HG03045 (cell line): ENCODE measurements at regions not wholly inside any gene's neighbourhood (a gene's known extent, or its start where the extent isn't known, plus 50 kb on each side); places are given as distances from the start of the nearest gene placed in this dataset.

Experiments
- ATAC-seq: cut with Tn5 transposase; IDR thresholded peaks from one replicate; pipeline ENCODE4 v1.9.1; 2021; ENCODE audit warnings: mild to moderate bottlenecking, moderate library complexity; ENCODE audit not compliant: unreplicated experiment

DNA sequence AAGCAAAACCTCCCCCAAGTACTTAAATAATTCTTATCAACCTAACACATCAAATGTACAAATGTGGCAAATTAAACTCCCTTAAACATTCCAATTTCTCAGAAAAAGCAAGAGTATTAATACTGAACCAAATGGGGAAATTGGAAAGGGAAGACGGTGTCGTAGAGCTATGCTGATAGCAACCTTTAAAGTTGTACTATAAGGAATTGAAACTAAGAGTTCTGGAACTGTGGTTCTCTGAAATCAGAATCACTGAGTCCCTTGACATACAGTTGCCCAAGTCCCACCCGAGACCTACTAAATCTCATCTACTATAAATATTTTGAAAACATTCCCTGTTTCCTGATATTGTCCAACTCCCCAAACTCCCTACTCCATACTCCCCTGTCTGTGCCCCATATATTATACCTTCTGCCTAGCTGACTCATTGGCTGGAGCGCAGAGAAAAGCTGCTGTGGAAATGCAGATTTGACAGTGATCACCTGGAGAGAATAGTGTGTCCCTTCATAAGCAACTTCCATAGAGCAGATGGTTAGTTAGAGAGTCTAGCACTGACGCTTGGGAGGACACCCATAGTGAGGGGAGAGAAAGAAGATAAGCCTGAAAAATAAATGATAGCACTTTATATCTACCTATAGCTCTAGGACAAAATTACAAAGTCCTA lies 51.4 kb upstream of the ITM2B start:
- ATAC-seq: no peak

DNA sequence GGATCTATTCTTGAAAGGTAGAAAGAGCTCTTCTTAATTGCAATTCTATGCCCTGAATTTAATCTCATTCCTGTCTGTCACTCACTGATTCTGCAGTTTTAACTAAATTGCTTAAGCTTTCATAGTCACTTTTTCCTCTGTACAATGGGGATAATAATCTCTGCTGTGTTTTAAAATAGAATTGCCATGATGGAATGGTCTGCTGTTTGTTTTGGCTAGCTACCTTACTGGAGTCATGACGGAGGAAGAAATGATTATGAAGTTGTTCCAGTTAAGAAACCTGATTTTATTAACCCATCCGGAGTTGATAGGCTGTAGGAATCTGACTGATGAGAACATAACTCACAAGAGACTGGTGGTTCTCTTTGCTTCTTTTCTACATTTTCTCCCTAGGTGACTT lies 54.9 kb upstream of the ITM2B start:
- no peak for ATAC-seq

DNA sequence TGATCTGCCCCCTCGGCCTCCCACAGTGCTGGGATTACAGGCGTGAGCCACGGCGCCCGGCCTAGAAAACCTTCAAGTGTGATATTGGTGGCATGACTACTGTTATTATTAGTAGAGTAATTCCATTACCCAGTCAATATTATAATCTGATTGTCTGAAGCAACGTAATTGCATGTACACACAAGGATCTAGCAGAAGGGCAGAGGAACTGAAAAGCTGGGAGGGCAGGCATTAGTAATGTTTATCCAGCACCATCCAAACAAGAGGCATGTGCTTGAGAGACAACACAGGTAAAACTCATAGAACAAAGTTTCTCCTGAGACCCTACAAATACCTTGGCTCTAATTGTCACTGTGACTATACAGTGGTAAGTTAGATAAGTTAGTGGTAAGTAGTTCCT lies 56.2 kb upstream of the ITM2B start:
- no peak for ATAC-seq

DNA sequence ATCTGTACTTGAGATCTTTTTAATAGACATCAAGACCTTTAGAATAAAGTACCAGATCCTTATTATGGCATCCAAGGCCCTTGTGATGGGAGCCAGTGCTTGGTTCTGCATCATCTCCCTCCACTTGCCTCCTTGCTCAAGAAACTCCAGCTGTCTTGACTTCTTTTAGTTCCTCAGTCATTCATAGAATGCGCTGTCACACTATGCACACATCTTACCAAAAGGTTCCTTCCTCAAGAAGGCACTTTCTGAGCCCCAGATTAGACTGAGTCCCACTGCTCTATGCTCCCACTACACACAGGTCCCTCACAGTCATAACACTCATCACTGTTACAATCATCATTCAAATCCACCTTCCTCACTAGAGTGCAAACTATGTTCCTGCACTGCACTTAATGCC lies 57.8 kb upstream of the ITM2B start:
- ATAC-seq: peak; percentile 61

DNA sequence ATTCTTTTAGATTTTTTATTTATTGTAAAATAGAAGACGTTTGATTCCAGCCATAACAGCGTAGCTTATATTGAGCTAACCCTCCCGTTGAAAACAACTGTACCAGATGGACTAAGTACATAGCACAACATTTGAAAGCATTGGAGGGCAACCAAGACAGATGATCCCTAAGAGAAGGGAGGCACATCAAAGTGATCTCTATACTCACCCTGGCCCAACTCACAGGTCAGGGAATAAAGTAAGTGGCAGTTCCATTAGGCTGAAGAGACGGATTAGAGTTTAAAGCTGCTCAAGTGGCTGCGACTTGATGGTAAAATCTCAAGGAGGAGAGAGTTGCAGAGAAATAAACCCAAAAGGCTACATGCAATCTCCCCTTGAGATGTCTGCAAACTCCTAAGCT lies 65.1 kb upstream of the ITM2B start:
- no peak for ATAC-seq

DNA sequence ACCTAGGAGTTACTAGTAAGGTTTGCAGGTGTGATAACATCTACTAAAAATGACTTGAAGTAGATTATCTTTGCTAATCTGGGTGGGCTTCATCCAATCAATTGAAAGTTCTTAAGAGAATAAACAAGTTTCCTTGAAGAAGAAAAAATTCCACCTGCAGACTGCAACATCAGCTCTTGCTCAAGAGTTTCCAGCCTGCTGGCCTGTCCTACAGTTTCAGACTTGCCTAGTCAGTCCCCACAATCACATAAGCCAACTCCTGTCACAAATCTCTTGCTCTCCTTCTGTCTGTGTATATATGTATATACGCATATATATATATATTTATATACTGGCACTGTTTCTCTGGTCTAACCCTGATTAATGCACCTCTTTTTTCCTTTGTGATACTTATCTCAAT lies 67.3 kb upstream of the ITM2B start:
- ATAC-seq: no peak

DNA sequence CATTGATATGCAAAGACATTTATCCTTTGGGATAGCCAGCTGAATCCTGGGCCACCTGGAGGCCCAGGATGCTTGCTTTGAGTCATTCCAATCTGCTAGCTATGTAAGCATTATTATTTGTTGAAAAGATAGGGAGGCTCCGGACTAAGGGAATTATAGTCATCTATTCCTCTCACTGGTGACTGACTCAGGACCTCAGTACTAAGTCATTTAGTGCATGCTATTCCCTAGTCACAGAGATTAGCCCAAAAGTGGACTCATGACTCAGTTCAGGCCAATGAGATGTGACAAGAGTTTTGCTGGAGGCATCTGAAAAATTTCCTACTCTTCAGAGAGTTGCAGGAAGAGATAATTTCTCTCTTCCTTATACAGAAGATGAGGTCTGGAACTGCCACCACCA lies 67.9 kb upstream of the ITM2B start:
- no peak for ATAC-seq

DNA sequence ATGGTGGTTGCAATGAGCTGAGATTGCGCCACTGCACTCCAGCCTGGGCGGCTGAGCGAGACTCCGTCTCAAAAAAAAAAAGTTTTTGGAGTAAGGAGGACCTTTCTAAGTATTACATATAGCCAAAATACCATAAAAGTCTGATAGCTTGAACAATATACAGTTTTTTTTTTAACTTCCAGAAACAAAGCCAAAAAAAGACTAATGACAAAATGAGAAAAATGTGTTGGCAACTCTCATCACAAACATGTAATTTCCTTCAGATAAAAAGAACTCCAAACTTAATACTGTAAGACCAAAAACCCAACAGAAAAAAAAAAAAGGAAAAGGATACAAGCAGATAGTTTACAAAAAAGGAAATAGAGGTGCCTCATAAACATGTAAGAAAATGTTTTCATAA lies 68.2 kb upstream of the MED4 start:
- ATAC-seq: no peak

DNA sequence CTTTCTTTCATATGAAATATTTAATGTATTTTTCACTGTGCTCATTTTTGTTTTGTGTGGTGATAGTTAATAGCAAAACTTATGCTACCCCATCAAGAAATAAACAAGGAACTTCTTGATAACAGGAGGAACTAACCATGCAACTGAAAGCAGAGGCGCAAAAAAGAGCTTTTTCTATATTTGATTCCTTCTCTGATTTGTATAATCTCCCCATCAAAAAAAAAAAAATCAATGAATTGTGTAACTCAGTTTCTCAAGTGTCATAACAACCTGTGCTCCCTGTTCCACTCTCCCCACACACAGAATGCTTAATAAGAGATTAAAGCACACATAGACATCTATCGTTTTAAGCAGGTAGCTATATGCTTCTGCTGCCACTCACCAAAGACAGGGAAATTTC lies 67.3 kb upstream of the MED4 start:
- ATAC-seq: no peak

DNA sequence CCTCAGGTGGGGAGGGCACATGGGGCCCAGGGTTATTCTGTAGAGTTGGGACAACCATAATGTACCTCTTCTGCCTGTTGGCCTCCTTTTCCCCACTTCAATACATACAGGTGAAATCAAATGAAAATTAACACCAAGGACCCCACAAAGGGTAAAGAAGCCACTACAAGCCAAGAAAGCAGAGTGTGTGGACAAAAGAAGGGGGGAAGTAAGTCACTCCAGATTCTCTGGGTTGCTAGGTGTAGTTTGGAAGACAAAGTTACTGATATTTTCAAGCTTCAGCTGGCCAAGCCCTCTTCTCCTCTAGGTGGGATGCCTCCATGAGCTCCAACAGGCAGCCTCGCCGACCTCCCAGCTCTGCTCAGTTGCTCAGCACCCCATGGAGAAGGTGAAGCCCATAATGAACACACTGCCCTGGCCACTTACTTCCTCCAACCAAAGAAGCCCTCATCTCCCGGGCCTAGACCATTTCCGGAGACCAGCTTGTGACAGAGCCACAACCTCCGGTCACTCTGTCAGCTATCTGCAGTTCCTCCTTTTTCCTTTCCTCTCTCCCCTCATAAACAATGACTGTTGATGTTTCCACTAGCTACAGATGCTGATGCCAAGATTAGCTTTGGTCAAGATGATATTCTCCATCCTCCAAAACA lies 66.8 kb upstream of the MED4 start:
- ATAC-seq: no peak

DNA sequence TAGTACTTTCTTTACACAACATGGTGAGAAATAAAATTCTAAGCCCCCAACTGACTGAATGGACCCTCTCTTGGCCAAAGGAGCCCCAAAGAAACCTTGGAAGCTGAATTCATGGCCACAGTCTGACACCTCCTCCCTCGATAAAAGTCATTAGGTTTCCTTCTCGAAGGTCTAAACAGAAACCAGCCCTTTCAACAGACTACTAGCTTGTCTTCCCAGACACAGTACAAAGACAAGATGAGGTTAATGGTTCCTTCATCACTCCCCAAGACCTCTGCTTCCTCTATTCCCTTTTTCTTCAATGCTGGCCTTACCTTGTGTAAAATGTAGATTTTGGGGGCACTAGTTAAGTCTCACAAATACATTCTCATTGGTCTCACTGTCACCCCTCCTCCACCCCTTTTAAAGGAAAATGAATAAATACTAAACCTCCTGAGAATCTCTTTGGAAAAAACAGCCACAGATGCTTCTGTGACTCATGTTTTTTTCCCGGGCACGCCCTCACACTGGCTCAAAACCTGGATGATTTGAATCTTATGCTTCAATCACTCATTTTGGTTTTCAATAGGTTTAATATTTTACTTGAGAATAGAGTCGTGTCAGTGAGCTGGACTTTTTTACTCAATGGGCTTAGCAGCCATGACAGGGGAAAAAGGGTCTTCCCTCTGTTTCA lies 65.8 kb upstream of the MED4 start:
- no peak for ATAC-seq

DNA sequence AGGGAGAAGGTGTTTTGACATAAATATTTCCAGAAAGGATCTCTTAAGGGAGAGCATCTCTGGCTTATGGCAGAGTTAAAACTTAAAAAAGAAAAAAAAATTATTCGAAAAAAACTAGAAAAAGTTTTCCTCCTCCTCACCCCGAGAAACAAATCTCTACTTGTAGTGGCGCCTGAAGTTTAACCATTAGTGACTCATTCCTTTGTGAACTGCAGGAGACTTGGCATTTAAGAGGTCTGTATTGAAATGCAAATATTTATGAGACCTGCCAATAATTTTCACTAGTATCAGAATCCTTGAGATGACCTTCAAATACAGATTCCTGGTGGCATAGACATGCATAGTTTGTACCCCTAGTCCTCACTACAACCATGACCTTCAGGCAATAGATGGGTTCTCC lies 64.9 kb upstream of the MED4 start:
- no peak for ATAC-seq

DNA sequence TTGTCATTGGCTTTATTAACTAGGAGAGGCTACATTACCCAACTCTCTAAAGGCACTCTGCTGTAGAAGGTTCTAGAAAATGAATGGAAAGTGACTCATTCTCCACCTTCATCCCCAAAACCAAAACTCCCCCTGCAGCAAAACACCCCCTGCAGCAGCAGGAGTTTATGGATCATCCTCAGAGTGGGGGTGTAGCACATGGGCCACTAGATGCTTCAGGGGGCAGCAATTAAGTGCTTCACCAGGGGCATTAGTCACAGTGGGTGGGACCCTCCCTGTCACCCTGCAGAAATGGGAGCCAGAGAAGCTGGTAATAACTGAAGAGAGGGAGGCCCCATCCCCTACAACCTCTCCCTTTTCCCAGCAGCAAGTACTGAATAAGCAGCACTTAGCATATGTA lies 64.5 kb upstream of the MED4 start:
- no peak for ATAC-seq

DNA sequence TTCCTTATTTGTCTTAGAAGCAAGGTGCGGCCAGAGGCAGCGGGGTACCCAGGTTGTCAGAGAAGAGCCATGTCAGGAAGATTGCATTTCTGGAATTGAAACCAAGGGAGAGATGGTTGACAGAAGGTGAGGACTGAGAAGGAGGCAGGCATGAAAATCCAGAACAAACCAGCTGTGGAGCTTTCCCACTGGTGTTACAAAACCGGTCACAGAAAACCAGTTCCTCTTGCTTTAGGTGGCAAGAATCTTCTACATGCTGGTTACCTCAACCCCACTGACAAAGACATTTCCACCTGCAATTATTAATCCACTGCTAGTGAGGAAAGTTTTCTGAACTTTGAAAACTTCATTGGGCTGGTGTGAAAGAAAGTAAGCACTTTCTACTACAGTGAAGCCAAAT lies 64.0 kb upstream of the MED4 start:
- no peak for ATAC-seq

DNA sequence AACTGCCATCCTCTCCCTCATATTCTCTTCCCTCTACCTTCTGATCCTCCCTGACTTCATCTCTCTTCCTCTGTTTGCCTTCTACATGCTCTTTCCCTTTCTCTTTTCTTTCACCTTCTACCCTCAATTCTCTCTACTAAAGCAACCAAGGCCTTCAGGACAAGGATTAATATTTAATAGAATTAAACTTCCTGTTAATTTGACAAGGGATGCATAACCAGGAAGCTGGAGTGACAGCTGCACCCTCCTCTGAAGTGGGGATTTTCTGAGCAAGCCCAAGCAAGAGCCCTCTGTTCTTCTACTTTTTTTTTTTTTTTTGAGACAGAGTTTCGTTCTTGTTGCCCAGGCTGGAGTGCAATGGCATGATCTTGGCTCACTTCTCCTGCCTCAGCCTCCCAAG lies 63.4 kb upstream of the MED4 start:
- no peak for ATAC-seq

DNA sequence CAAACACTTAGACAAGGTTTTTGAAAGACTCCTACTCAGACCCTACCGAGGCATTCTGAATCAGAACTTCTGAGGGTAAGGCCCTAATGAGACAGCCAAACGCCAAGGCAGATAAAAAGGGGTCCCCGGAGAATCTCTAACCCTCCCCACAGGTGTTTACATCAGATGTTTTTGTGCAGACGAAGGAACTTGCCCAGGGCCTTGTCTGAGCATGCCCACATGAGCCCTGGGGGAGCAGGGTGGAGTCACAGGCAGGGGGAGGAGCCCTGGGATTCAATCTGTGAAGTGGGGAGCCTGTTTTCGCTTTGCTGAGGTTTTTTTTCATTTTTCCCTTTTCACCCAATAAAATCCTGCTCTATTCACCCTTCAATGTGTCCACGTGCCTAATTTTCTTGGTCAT lies 61.6 kb upstream of the MED4 start:
- ATAC-seq: no peak

DNA sequence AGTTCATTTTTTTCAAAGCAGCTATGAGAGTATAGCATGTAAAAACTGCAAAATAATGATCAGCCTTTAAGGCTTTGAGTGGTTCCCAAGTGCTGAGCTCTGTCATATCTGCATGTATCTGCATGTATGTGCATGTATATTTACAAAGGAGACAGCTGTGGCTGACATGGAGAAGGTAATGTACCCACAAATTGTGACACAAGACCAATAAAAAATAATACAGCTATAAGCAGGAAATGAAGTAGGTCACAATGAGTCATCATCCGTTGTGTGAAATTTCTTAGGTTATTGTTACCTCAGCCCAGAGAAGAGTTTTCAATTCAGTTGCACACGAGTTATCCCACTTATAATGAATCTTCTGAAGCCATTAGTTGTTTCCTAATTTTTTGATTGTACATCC lies 60.9 kb upstream of the MED4 start:
- ATAC-seq: no peak

DNA sequence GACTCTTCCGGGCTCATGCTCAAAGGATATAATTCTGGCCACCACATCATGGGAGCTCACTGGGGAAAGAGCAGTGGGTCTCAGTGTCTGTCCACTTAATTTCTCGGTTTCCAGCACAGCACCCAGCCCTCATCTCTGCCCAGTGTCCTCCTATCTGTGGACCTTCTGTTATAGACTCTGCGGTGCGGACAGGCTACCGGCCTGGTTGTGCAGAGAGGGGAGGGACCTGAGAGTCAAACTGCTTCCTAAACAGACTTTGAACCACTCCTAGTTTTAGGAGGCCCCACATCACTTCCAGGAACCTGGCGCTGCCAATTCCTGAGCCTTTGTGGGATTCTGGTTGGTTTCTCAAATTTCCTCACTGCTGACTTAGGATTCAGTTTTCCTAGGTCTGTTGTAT lies 59.8 kb upstream of the MED4 start:
- no peak for ATAC-seq

DNA sequence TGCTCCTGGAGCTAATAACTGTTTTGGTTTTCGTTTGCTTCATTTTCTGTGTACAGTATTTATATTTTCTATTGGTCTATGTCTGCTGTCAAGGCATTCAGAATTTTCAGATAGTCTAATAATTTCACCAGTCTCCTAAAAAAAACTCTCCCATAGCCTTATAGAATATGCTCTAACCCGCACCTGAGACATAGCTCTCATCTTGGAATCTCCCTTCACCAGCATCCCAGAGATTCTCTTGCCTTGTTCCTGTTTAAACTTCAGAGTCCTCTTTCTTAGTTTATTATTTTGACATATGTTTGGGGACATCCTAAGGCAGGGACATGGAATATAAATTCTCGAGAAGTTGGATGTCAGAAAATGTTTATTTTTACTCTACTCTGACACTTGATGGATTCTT lies 58.3 kb upstream of the MED4 start:
- ATAC-seq: no peak

DNA sequence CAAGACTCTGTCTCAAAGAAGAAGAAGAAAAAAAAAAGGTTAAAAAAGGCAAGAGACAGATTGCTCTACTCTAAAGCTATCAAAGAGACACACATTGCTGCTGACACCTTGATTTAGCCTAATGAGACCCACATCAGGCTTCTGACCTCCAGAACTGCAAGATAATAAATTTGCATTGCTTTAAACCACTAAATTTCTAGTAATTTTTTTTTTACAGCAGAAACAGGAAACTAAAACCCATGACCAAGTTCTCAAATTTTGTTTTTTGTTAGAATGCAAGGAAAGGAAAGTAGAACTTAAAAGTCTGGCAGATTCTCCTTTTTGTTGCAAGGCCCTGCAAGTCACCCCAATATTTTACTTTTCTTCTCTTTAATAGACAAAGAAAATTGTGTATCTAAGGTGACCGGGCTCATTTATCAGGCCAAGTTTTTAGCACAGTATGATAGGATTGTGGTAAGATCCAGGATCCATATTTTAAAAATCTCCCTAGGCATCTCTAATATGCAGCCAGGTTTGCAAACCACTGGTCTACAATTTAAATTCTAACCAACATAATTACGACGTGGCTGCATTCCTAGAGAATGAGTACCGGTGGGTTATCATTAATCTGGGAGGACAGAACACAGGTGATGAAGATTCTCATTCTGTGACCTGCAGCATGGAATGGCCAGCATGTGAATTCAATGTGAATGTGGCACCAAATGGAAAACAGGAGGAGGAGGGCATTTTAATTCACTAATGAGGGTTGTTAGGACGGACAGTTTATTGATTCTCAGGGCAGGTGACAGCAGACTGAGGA lies 56.7 kb upstream of the MED4 start:
- no peak for ATAC-seq

DNA sequence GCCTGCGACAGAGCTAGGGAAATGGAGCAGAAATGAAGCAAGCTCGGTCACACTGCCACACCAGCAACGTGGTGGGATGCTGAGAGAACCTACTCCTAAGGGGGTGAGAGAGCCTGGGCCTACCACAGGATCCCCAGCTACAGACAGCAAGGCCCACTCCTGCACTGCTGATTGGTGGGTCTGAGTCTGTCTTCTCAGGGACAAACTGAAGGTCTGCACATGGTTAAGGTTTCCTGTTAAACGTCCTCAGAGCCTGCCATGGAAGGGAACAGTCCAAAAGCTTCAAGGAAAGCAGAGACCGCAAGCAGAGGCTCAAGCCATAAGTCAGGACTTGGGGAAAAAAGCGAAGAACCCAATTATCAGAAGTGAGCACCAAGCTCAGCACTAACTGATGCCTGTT lies 53.5 kb upstream of the MED4 start:
- no peak for ATAC-seq

DNA sequence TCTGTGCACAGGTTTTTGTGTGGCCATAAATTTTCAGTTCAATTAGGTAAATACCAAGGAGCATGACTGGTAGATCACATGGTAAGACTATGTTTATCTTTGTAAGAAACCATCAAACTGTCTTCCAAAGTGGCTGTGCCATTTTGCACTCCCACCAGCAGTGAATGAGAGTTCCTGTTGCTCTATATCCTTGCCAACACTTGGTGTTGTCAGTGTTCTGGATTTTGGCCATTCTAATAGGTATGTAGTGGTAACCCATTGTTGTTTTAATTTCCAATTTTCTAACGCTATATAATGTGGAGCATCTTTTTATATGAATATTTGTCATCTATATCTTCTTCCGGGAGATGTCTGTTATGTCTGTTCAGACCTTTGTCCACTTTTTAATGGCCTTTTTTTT lies 51.7 kb upstream of the MED4 start:
- ATAC-seq: no peak
